COLO668 (cell line): ENCODE measurements at regions not wholly inside any gene's neighbourhood (a gene's known extent, or its start where the extent isn't known, plus 50 kb on each side); places are given as distances from the start of the nearest gene placed in this dataset.
A peak's percentile ranks its signal among the peaks of the same experiment; 100 is the strongest.
"Not testable (repeated sequence)": the region's sequence is repeated elsewhere in the genome, so short reads cannot be mapped to it uniquely, and the experiment has no call there.

Experiments
- DNase-seq: peaks from one replicate; lab custom pipeline; 2025; ENCODE audit not compliant: unreplicated experiment; lab: John Stamatoyannopoulos, UW

DNA sequence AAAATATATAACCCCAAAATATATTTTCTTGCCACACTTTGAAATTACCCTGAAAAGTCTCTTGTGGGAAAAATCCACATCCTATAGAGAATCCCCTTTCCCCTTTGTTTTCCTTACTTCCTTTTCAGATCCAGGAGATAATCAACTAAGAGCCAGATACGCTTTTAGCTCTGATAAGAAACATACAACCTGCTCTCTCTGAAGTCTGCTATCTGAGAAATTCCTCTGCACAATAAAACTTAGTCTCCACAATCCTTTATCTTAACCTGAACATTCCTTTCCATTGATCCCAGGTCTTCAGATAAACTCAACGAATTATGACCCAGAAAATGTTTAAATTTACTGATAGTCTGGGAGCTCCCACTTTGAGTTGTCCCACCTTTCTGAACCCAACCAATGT lies 233.4 kb upstream of the SETMAR start:
- no peak for DNase-seq

DNA sequence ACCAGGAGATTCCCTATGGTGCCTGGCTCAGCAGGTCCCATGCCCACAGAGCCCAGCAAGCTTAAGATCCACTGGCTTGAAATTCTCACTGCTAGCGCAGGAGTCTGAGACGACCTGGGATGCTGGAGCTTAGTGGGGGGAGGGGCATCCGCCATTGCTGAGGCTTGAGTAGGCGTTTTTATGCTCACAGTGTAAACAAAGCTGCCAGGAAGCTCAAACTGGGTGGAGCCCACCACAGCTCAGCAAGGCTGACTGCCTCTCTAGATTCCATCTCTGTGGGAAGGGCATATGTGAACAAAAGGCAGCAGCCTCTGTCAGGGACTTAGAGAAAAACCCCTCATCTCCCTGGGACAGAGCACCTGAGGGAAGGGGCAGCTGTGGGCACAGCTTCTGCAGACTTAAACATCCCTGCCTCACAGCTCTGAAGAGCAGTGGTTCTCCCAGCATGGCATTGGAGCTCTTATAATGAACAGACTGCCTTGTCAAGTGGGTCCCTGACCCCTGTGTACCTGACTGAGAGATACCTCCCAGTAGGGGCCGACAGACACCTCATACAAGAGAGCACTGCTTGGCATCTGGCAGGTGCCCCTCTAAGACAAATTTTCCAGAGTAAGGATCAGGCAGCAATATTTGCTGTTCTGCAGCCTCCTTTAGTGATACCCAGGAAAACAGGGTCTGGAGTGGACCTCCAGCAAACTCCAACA lies 231.5 kb upstream of the SETMAR start:
- peak; percentile 23 for DNase-seq

DNA sequence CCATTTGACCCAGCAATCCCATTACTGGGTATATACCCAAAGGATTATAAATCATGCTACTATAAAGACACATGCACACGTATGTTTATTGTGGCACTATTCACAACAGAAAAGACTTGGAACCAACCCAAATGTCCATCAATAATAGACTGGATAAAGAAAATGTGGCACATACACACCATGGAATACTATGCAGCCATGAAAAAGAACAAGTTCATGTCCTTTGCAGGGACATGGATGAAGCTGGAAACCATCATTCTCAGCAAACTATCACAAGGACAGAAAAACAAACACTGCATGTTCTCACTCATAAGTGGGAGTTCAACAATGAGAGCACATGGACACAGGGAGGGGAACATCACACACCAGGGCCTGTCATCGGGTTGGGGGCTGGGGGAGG lies 225.9 kb upstream of the SETMAR start:
- DNase-seq = not testable (repeated sequence)

DNA sequence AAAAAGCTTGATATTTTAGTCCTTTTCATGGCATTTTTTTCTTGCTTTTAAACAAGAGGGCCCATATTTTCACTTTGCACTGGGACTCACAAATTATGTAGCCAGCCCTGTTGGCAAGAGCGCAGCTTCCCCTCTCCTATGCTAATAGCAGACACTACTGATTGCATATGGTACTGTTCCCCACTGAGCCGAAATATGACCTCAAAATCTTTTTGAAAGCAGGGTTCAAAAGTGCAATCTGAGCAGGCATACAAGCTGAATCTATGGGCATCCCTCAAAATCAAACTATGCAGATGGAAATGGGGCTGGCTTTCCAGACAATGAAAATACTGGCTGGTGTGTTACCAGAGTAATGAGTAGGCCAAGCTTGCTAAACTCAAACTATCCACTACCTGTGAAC lies 225.2 kb upstream of the SETMAR start:
- no peak for DNase-seq

DNA sequence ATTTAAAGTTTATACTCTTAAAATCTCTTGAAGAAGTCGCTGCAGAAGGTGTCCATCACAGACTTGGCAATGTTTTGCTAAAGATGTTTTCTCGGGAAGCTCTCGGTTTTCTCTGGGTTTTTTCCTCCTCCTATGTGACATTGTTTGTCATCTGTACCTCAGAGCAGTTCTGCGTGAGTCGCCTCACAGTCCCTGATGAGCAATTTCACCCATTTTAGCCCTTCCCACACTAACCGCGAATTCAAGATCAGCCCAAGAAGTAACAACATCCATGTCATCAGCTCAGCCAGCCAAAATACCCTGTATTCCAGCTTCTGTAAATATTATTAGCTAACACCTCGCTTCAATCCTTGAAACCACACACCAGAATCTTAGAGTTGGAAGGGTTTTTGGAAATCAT lies 224.3 kb upstream of the SETMAR start:
- DNase-seq = no peak

DNA sequence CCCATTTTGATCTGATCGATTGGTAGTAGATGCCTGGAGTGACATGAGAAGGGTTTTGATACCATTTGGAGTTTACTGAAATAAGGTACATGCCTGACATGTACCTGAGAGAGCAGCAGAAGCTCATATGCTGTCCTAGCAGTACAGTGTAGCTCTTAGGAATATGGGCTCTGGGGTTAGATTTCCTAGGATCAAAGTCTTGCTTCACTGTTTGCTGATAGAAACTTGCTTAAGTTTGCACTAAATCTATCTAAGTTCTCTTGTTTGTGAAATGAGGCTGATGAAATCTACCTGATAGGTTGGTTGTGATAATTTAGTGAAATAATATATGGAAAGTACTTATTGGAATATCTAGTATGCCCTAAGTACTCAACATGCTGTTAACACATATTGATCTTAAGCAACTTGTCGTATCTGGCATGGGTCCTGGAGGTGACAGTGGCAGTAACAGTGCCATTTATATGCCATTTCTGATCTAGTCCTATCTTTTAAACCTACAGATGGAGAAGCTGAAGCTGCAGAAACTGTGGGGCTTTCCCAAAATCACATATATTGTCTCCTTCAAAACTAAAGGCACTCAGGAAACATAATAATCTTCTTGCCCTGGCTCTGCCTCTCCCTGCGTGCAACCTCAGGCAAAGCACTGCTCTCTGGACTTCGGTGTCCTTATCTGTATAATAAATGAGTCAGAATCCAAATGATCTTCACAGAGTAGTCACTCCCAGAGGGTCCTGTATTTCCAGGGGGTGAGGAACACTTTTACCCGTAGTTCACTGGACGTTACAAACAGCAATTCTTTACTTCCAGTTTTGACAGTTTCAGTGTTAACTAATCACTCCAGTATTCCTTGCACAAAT lies 223.6 kb upstream of the SETMAR start:
- DNase-seq = no peak

DNA sequence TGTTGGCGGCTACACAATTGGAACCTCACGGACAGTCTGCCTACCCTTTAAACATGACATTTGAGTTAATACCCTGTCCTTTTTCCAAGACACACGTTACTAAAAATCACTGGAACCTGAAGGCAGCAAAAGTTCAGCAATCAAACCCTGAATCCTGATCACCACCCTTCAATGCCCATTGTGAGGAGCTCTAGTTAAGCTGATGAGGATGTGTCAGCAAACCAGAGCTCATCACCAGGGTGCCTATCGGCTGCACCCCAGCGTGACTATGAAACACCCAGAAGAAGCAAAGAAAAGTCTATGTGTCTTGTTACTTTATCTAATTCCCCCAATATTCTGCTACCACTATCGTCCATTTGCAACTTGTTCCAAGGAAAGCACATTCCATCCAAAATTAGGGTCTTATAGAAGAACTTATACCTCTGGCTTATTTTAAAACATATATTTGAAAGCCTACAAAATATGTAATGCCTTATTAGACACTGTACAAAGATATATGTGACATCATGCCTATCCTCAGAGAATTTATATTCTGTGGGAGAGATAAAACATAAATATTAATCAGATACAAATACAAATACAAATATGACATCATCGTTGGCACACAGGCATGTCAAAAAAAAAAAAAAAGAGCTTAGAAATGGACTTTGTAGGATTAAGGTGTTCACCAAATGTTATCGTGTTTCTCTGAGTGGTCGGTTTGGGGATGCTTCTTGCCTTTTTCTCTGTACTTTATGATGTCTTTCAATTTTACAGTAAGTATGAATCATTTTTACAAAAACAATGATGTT lies 219.7 kb upstream of the SETMAR start:
- DNase-seq = no peak

DNA sequence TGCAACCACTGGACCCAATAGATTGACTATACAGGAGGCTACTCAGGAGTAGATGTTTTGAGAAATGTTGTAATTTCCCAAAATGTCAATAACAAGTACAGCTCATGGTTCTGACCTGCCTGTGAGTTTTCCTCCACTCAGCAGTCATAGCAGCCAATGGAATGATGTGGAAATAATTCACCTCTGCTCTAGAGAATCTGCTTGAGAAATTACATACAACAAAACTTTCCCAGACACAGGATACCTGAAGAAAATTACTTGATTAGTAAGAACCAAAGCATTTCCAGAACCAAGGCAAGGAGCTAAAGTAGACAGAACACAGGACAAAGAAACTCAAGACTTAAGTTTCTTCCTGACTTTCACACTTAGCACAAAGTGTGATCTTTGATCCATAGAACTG lies 218.9 kb upstream of the SETMAR start:
- DNase-seq = no peak

DNA sequence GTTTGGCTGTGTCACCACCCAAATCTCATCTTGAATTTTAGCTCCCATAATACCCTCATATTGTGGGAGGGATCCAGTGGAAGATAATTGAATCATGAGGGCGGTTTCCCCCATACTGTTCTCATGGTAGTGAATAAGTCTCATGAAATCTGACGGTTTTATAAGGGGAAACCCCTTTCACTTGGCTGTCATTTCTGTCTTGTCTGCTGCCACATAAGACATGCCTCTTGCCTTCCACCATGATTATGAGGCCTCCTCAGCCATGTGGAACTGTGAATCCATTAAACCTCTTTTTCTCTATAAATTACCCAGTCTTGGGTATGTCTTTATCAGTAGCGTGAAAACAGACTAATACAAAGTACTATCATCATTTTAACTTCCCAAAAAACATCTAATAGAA lies 216.5 kb upstream of the SETMAR start:
- not testable (repeated sequence) for DNase-seq

DNA sequence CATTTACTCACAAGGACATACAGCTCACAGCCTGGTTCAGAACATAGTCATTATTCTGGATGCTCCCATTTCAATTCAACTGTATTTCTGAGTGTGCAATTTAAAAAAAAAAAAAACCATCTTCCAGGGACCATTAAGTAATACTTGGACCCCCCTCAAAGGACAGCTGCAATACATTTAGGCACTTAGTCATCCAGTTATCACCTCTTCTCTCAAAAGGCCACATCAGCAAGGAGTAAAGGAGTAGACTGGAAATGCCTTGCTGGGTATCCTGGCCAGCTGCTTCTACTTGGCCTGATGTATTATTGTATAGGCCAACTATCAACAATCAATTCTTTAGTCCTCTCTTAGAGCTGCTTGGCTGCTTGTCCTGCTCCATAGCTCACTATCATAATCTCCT lies 211.4 kb upstream of the SETMAR start:
- DNase-seq = no peak

DNA sequence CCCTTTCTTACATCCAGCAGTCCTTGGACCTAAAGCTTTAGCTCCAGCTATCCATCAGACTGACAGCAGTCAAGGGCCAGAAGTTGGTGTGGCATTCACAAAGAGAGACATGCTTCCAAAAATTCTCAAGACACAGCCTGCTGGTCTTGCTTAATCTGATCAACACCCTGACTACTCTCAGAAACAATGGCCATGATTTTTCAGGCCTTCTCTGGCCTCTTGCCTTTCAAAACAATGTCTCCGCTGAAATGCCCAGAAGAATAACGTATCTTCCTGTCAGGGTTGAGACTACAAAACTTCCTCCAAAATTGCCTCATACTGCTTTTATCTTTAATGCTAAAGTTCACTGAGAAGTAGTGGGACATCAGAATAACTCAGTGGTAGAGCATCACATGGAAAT lies 205.4 kb upstream of the SETMAR start:
- no peak for DNase-seq

DNA sequence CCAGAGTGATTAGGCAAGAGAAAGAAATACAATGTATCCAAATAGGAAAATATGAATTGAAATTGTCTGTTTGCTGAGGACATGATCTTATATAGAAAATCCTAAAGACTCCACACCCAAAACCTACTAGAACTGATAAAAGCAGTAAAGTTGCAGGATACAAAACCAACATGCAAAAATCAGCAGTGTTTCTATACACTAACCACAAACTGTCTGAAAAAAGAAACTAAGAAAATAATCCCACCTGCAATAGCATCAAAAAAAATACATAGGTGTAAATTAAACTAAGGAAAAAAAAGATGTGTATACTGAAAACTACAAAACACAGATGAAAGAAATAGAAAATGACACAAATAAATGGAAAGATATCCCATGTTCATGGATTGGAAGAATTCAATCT lies 203.6 kb upstream of the SETMAR start:
- DNase-seq = no peak

DNA sequence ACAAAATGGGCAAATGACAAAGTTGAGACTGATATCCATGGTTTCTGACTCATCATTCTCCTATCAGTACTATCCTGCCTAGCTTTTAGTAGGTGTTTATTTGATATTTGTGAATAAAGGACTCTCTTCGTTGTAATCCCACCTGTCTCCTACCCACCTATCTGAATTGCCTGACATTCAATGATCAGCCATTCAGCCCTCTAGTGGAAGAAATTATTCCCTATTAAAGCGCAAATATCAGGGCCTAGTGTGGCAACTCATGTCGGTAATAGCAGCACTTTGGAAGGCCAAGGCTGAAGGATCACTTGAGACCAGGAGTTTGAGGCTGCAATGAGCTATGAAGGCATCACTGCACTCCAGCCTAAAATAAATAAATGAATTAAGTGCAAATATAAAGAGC lies 195.7 kb upstream of the SETMAR start:
- DNase-seq = no peak

DNA sequence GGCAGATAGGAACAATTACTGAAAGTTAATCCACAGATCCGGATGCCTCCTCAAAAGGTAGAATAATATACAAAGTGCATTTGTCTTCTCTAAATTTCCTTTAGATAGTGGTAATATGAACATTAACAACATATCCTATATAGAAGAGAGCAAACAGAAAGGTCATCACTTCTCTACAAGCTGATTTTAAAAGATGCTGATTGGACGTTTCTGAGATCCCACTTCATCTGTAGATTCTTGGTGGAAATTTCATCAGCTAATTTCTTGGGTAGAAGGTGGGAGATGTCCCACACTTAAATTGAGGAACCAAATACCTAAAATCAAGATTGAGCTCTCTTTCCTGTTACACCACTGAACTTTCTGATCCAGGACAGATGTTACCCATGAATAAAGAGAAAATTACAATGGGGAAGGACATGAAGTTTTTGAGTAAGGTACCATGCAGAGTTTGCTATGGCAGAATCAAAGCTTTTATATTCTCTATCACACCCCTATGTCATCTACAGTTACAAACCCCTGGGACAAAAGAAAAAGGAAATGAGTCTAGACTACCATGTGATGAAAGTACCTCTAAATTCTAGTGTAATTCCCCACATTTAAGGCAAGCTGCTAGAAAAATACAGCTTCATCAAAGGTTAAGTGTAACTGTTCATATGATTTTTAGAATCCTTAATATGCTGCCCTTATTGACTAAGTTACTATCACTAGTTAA lies 189.2 kb upstream of the SETMAR start:
- DNase-seq = no peak

DNA sequence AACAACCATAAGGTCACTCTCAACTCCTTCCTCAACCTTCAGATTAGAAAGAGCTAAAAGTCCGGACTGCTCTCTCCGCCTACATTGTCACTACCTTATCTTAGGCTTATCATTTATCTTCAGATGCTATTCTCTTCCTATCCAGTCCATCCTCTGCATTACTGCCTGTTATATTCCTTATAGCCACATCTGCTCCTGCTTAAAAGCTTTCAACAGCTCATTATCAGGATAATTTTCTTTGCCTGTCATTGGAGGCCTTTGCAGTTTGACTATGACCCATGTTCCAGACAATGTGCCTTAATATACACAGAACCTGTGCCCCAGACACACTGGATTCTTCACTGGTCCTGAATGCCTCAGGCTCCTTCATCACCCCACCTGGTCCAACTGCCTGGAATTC lies 184.1 kb upstream of the SETMAR start:
- DNase-seq = no peak

DNA sequence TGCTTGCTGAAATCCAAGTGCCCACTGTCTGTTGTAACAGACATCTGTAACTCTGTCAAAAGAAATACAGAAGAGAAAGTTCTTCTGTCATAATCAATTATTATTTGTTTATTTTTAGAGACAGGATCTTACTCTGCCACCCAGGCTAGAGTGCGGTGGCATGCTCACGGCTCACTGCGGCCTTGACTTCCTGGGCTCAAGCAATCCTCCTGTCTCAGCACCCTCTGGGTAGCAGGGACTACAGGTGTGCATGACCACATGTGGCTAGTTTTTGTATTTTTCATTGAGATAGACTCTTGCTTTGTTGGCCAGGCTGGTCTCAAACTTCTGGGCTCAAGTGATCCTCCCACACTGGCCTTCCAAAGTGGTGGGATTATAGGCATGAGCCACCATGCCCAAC lies 177.6 kb upstream of the SETMAR start:
- DNase-seq = no peak

DNA sequence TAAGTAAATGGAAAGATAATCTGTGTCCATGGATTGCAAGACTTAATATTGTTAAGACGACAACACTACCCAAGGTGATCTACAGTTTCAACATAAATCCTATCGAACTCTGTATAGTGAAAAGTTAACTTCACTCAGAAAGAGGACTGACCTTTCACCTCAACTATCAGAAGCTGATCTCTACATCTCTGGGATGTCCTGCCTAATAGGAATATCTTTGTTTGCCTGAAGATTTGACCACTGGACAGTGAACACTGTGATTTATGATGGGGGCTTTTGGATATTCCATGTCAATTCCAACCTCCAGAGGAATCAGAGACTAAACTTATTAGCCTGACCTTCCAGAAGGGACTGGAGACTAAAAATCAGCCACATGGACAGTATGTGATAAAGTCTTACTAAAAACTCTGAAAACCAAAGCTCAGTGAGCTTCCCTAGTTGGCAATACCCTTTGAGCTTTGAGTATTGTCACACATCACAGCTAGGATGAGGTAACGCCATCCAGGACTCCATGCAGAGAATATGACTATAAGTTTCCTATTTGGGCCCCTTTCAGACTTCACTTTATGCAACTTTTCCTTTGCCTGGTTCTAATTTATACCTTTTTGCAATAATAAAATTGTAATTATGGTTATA lies 164.9 kb upstream of the SETMAR start:
- no peak for DNase-seq

DNA sequence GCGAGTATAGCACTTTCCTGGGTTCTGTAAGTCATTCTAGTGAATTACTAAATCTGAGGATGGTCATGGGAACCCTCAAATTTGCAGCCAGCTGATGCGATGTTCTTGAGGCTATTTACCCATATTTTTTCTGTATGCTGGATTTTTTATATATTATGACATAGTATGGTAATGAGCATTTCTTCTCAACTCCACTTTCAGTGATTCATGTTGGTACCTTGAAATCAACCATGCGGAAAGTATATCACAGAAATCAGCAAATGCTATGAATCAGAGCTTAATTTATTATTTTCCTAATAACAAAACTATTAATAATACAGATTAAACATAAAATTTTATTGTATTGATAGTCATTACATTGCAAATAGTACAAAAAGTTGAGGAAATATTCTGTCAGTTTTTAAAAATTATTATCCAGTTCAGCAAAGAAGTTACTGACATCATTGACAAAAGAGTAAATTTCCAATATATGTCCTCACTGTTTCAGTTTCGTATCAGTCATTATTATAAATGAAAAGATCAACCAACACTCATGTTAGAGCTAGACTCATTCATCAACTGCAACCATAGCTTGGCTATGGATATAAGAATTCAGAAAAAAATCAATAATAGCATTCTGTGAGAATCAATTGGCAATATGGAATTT lies 164.3 kb upstream of the SETMAR start:
- no peak for DNase-seq

DNA sequence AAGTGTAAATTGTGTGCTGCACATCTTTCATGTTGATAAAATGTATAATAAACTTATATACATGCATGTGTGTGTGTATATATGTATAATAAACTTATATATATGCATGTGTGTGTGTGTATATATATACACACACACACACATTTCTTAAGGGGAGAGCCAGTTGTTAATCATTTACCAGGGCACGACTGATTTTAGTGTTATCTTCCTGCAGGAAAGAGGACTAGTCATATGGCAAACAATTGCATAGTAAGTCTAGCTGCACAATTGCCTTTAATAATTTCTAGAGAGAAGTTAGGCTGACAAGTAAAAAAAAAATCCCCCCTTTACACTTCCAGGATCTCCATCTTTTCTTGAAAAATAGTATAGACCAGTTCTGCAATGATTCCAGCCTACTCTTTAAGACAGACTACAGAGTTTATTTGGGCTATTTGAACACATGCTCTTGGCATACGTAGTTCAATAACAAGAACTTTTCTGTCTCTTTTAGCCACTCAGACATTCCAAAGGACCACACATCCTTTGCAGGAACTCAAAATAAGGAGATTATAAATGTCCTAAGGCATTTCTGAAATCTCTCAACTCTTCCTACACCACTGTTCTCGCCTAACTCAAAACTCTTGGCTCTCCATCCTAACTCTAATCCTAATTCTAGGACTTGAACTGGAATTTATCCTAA lies 163.6 kb upstream of the SETMAR start:
- DNase-seq = no peak

DNA sequence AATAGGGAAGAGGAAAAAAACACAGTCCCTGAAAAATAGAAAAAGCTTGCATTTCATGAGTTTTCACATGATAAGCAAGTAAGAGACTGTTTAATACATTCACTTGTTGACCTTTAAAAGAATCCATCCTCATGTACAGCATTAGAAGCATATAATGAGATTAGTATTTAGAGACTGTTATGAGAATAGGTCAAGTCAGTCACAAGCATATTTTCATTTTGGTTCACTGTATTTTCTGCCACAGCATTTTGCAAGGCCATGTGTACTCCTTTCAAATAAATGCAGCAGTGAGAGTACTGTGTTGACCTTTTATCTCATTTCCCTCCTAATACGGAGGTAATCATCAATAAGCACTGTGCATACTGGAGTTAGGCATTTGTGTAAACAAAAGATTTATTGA lies 162.2 kb upstream of the SETMAR start:
- no peak for DNase-seq
